ENCODE measurements at regions not wholly inside any gene's neighbourhood (a gene's known extent, or its start where the extent isn't known, plus 50 kb on each side); places are given as distances from the start of the nearest gene placed in this dataset.

DNA sequence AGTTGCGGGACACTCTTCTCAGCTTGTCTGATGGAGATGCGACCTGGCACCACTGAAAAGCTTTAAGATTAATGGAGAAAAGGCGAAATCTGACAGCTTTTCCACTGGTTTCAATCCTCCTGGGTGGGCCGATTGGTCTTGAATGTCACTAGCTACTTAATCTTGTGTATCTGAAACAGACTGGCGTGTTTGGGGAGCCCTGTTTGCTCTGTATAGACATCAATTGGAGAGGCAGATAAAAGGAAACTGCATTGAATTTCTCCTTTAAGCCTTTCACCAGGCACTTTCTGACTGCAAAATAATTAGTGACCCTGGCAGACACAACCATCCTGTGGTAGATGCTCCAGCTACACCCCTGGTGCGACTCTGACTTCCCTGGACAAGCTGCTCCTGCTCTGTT is 224.2 kb downstream of the NDUFS4 start:
- no peak for TF ChIP-seq CTCF (conservative IDR thresholded peaks at IDR 0.05; ENCODE audit: low read depth, low read length)
- TF ChIP-seq EZH2 (IDR thresholded peaks at IDR 0.05; ENCODE audit: borderline replicate concordance, low read depth, low read length, poor library complexity, severe bottlenecking) = no peak
